ENCODE measurements at regions not wholly inside any gene's neighbourhood (a gene's known extent, or its start where the extent isn't known, plus 50 kb on each side); places are given as distances from the start of the nearest gene placed in this dataset.

DNA sequence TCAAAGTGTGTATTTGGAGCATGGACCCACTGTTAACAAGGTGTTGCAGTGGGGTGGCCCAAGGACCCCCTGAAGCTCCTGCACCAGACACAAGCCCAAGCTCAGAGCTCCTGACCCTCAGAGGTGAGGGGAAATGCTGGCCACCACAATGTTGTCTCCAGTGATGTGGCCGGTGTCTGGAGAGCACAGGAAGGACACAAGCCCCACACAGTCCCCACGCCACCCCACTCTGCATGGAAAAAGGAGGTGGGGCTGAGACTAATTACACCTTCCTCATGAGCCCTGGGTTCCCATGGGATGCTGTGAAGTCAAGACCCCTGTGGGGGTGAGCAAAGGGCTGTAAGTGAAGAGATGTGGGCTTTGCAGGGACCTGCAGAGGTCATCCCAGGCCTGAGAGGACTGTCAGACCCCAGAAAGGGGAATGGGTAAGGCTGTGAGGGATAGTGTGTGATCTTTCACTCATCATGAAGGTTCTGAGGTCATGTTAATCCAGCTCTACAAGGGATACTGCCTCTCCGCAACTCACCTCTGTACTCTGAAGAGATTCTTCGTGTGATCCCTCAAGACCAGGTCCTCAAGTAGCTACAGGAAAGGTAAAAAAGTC, 136.3 kb upstream of the DHRS4 start:
- CTCF ChIA-PET, result no interaction called here
- Histone ChIP-seq H3K27ac (ENCODE audit: low read length in 2 of 2) (no peak overlapping the region), H2AFZ (ENCODE audit: insufficient read depth, low read depth, low read length, poor library complexity, severe bottlenecking) (no peak overlapping the region), H3K4me1 (ENCODE audit: control insufficient read depth in 2 of 2, insufficient read depth in 2 of 2, low read length in 2 of 2) (no peaks in the 10 kb centered on the region), H3K36me3 (replicated peaks in 1 of 2; ENCODE audit: control extremely low read depth in 1 of 2, control insufficient read depth in 1 of 2, extremely low read depth in 1 of 2, insufficient read depth in 2 of 2, low read length in 1 of 2) (no peaks in the 10 kb centered on the region), H3K4me3 (ENCODE audit: control extremely low read depth in 1 of 5, extremely low read depth in 1 of 5, insufficient read depth in 1 of 5, low read depth in 2 of 5, low read length in 4 of 5) (no peak overlapping the region), H4K20me1 (ENCODE audit: control insufficient read depth, insufficient read depth, low read length, poor library complexity, severe bottlenecking) (no peaks in the 10 kb centered on the region), H3K9me3 (ENCODE audit: control extremely low read depth in 1 of 3, control insufficient read depth in 2 of 3, insufficient read depth in 1 of 3, low read length in 2 of 3) (peaks cover 0 to 5% (median 0%) of the 10 kb centered on the region in 3 donors), H3K4me2 (replicated peaks; ENCODE audit: low read depth, low read length, poor library complexity, severe bottlenecking) (no peak overlapping the region), H3K27me3 (replicated peaks in 1 of 4; ENCODE audit: control extremely low read depth in 1 of 4, control insufficient read depth in 3 of 4, insufficient read depth in 4 of 4, low read length in 3 of 4) (peaks cover 0 to 3% (median 0%) of the 10 kb centered on the region in 4 experiments), H3K79me2 (ENCODE audit: control insufficient read depth, insufficient read depth, low read length) (no peaks in the 10 kb centered on the region), H3K9ac (ENCODE audit: low read length) (no peak overlapping the region)
- WGBS (ENCODE audit: insufficient coverage), result 100% methylated on average over 2 of the region's 4 CpGs
- DNase-seq (no peak), ATAC-seq (ENCODE audit: low read depth) (no peak)
- Mint-ChIP-seq H3K4me1 (no peaks in the 10 kb centered on the region), H3K4me3 (no peak overlapping the region), H3K27me3 (peaks cover 4% of the 10 kb centered on the region), H3K27ac (no peak overlapping the region), H3K9me3 (ENCODE audit: insufficient read depth) (no peaks in the 10 kb centered on the region)
- TF ChIP-seq, protein P1, sequence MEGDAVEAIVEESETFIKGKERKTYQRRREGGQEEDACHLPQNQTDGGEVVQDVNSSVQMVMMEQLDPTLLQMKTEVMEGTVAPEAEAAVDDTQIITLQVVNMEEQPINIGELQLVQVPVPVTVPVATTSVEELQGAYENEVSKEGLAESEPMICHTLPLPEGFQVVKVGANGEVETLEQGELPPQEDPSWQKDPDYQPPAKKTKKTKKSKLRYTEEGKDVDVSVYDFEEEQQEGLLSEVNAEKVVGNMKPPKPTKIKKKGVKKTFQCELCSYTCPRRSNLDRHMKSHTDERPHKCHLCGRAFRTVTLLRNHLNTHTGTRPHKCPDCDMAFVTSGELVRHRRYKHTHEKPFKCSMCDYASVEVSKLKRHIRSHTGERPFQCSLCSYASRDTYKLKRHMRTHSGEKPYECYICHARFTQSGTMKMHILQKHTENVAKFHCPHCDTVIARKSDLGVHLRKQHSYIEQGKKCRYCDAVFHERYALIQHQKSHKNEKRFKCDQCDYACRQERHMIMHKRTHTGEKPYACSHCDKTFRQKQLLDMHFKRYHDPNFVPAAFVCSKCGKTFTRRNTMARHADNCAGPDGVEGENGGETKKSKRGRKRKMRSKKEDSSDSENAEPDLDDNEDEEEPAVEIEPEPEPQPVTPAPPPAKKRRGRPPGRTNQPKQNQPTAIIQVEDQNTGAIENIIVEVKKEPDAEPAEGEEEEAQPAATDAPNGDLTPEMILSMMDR (IDR thresholded peaks at IDR 0.05), result no peak
- no peak for TF ChIP-seq EZH2 (IDR thresholded peaks at IDR 0.05; ENCODE audit: borderline replicate concordance, insufficient read depth, low read depth, low read length, poor library complexity, severe bottlenecking)
- POLR2A ChIA-PET, result no interaction called here
- intact Hi-C loops (cut with micrococcal nuclease), result no loop called here

DNA sequence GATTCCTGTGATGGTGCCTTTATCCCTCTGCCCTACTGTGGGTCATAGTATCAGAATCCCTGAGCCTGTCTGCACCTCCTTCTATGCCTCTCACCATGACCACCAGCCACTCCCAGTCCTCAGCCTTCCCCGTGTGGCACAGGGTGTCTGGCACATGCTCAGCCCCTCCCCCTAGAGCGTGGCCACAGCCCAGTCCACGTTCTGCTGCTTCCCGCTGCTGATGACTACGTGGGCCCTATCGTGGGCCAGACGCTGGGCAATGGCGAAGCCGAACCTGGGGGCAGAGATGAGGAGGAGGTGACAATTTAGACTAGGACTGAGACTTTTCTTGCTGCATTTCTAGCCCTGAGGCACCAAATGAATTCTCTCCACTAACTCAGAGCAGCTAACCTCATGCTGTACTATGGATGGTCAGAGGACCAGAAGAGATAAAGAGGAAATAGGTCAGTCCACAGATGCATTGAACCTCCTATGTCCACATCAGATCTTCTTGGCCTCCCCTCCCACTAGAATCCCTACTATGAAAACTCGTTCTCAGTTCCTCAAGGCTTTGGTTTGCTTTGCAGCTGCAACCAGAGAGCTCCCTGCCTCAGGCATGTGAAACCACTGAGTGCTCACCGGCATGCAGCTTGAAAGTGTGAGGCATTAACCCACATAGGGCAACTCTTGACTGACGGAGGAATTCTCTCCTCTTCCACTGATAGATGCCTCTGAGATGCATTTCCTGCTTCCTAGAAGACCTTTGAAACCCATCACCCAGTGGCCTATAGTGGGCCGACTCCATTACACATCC, 126.3 kb upstream of the DHRS4 start:
- ATAC-seq (ENCODE audit: low read depth) (no peak), DNase-seq (no peak)
- H3K27ac ChIP-seq (ENCODE audit: low read length in 2 of 2), result no peak overlapping the region
- WGBS (ENCODE audit: insufficient coverage), result 86% methylated on average over 7 of the region's 13 CpGs
- H2AFZ ChIP-seq (ENCODE audit: insufficient read depth, low read depth, low read length, poor library complexity, severe bottlenecking), result no peak overlapping the region
- POLR2A ChIA-PET, result no interaction called here
- no peak overlapping the region for H3K9ac ChIP-seq (ENCODE audit: low read length)
- H3K79me2 ChIP-seq (ENCODE audit: control insufficient read depth, insufficient read depth, low read length), result no peaks in the 10 kb centered on the region
- no peak overlapping the region for H3K4me3 Mint-ChIP-seq
- CTCF ChIA-PET, result no interaction called here
- no peaks in the 10 kb centered on the region for H3K4me1 Mint-ChIP-seq
- no peak overlapping the region for H3K27ac Mint-ChIP-seq
- H3K27me3 Mint-ChIP-seq, result peaks cover 21% of the 10 kb centered on the region
- H3K9me3 ChIP-seq (ENCODE audit: control extremely low read depth in 1 of 3, control insufficient read depth in 2 of 3, insufficient read depth in 1 of 3, low read length in 2 of 3), result no peaks in the 10 kb centered on the region
- H3K27me3 ChIP-seq (replicated peaks in 1 of 4; ENCODE audit: control extremely low read depth in 1 of 4, control insufficient read depth in 3 of 4, insufficient read depth in 4 of 4, low read length in 3 of 4), result no peaks in the 10 kb centered on the region
- H3K4me2 ChIP-seq (replicated peaks; ENCODE audit: low read depth, low read length, poor library complexity, severe bottlenecking), result no peak overlapping the region
- no peaks in the 10 kb centered on the region for H3K9me3 Mint-ChIP-seq (ENCODE audit: insufficient read depth)
- no peak for TF ChIP-seq EZH2 (IDR thresholded peaks at IDR 0.05; ENCODE audit: borderline replicate concordance, insufficient read depth, low read depth, low read length, poor library complexity, severe bottlenecking)
- H4K20me1 ChIP-seq (ENCODE audit: control insufficient read depth, insufficient read depth, low read length, poor library complexity, severe bottlenecking), result no peaks in the 10 kb centered on the region
- H3K4me3 ChIP-seq (ENCODE audit: control extremely low read depth in 1 of 5, extremely low read depth in 1 of 5, insufficient read depth in 1 of 5, low read depth in 2 of 5, low read length in 4 of 5), result no peak overlapping the region
- intact Hi-C loops (cut with micrococcal nuclease), result no loop called here
- no peaks in the 10 kb centered on the region for H3K4me1 ChIP-seq (ENCODE audit: control insufficient read depth in 2 of 2, insufficient read depth in 2 of 2, low read length in 2 of 2)
- no peaks in the 10 kb centered on the region for H3K36me3 ChIP-seq (replicated peaks in 1 of 2; ENCODE audit: control extremely low read depth in 1 of 2, control insufficient read depth in 1 of 2, extremely low read depth in 1 of 2, insufficient read depth in 2 of 2, low read length in 1 of 2)

Data from B cell (primary cell).